ENCODE measurements at regions not wholly inside any gene's neighbourhood (a gene's known extent, or its start where the extent isn't known, plus 50 kb on each side); places are given as distances from the start of the nearest gene placed in this dataset.

GRCh38 chr1:165147799-165148198 is 208.7 kb downstream of the LMX1A start:
- Histone ChIP-seq H3K9me2 (ENCODE audit: insufficient read depth) (peaks cover 3% of the 10 kb centered on the region; the same call in 1 of the 2 replicates), H3K4me2 (no peak overlapping the region), H3K4me1 (ENCODE audit: insufficient read depth) (no peaks in the 10 kb centered on the region), H3K36me3 (ENCODE audit: insufficient read depth) (no peaks in the 10 kb centered on the region), H3K79me2 (replicated peaks; ENCODE audit: insufficient read depth) (no peaks in the 10 kb centered on the region), H3K27me3 (ENCODE audit: insufficient read depth) (peaks cover 9% of the 10 kb centered on the region; the same call in 1 of the 2 replicates), H2AFZ (no peak overlapping the region), H3K4me3 (no peak overlapping the region), H4K20me1 (replicated peaks; ENCODE audit: insufficient read depth) (no peaks in the 10 kb centered on the region), H3F3A (replicated peaks; ENCODE audit: low read depth) (no peaks in the 10 kb centered on the region), H3K27ac (ENCODE audit: low read depth) (no peak overlapping the region)
- no peak overlapping the region for H3K4me3 Mint-ChIP-seq
- no peaks in the 10 kb centered on the region for H3K36me3 Mint-ChIP-seq (ENCODE audit: low read depth)
- H3K4me1 Mint-ChIP-seq, result no peaks in the 10 kb centered on the region
- TF ChIP-seq ZNF462 (CRISPR knock-in tag; IDR thresholded peaks at IDR 0.05) (no peak), EZH2 (IDR thresholded peaks at IDR 0.05; ENCODE audit: low read depth, unreplicated experiment) (no peak), ZNF114 (CRISPR knock-in tag; IDR thresholded peaks at IDR 0.05) (no peak), STAT1 (IDR thresholded peaks at IDR 0.05; ENCODE audit: unreplicated experiment) (no peak), EZH2phosphoT487 (IDR thresholded peaks at IDR 0.05; ENCODE audit: unreplicated experiment) (no peak), NANOG (IDR thresholded peaks at IDR 0.05; ENCODE audit: borderline replicate concordance) (no peak), JUNB (IDR thresholded peaks at IDR 0.05; ENCODE audit: unreplicated experiment) (no peak), CREB1 (CRISPR knock-in tag; IDR thresholded peaks at IDR 0.05; ENCODE audit: low read depth) (no peak)
- TF ChIP-seq, protein P1, sequence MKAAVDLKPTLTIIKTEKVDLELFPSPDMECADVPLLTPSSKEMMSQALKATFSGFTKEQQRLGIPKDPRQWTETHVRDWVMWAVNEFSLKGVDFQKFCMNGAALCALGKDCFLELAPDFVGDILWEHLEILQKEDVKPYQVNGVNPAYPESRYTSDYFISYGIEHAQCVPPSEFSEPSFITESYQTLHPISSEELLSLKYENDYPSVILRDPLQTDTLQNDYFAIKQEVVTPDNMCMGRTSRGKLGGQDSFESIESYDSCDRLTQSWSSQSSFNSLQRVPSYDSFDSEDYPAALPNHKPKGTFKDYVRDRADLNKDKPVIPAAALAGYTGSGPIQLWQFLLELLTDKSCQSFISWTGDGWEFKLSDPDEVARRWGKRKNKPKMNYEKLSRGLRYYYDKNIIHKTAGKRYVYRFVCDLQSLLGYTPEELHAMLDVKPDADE (IDR thresholded peaks at IDR 0.05), result no peak
- TF ChIP-seq, protein P2, sequence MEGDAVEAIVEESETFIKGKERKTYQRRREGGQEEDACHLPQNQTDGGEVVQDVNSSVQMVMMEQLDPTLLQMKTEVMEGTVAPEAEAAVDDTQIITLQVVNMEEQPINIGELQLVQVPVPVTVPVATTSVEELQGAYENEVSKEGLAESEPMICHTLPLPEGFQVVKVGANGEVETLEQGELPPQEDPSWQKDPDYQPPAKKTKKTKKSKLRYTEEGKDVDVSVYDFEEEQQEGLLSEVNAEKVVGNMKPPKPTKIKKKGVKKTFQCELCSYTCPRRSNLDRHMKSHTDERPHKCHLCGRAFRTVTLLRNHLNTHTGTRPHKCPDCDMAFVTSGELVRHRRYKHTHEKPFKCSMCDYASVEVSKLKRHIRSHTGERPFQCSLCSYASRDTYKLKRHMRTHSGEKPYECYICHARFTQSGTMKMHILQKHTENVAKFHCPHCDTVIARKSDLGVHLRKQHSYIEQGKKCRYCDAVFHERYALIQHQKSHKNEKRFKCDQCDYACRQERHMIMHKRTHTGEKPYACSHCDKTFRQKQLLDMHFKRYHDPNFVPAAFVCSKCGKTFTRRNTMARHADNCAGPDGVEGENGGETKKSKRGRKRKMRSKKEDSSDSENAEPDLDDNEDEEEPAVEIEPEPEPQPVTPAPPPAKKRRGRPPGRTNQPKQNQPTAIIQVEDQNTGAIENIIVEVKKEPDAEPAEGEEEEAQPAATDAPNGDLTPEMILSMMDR (conservative IDR thresholded peaks at IDR 0.05; ENCODE audit: low read depth in 2 of 2), result no peak
- TF ChIP-seq, protein P3, sequence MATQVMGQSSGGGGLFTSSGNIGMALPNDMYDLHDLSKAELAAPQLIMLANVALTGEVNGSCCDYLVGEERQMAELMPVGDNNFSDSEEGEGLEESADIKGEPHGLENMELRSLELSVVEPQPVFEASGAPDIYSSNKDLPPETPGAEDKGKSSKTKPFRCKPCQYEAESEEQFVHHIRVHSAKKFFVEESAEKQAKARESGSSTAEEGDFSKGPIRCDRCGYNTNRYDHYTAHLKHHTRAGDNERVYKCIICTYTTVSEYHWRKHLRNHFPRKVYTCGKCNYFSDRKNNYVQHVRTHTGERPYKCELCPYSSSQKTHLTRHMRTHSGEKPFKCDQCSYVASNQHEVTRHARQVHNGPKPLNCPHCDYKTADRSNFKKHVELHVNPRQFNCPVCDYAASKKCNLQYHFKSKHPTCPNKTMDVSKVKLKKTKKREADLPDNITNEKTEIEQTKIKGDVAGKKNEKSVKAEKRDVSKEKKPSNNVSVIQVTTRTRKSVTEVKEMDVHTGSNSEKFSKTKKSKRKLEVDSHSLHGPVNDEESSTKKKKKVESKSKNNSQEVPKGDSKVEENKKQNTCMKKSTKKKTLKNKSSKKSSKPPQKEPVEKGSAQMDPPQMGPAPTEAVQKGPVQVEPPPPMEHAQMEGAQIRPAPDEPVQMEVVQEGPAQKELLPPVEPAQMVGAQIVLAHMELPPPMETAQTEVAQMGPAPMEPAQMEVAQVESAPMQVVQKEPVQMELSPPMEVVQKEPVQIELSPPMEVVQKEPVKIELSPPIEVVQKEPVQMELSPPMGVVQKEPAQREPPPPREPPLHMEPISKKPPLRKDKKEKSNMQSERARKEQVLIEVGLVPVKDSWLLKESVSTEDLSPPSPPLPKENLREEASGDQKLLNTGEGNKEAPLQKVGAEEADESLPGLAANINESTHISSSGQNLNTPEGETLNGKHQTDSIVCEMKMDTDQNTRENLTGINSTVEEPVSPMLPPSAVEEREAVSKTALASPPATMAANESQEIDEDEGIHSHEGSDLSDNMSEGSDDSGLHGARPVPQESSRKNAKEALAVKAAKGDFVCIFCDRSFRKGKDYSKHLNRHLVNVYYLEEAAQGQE (IDR thresholded peaks at IDR 0.05; ENCODE audit: unreplicated experiment), result no peak
- DNase-seq (ENCODE audit: low spot score), result no peak
- no peak for ATAC-seq
- H3K27me3 Mint-ChIP-seq (ENCODE audit: insufficient read depth, low read depth, poor library complexity), result peaks cover 10% of the 10 kb centered on the region
- no peaks in the 10 kb centered on the region for H3K9me3 Mint-ChIP-seq
- H3K27ac Mint-ChIP-seq, result no peak overlapping the region

Measured in GM23338 (cell line).